ENCODE measurements at regions not wholly inside any gene's neighbourhood (a gene's known extent, or its start where the extent isn't known, plus 50 kb on each side); places are given as distances from the start of the nearest gene placed in this dataset.

- no peak for TF ChIP-seq MAX (IDR thresholded peaks at IDR 0.05)
- no peak for TF ChIP-seq REST (IDR thresholded peaks at IDR 0.05; ENCODE audit: low read depth)
- no peak for TF ChIP-seq FOXM1 (IDR thresholded peaks at IDR 0.05; ENCODE audit: borderline replicate concordance, low read depth)
- TF ChIP-seq CREB1 (IDR thresholded peaks at IDR 0.05; ENCODE audit: low read depth) = no peak
- TF ChIP-seq USF1 (IDR thresholded peaks at IDR 0.05) = no peak
Measured at GRCh38 chr2:103977668-103978067, 876.2 kb upstream of the POU3F3 start.
